ENCODE measurements at regions not wholly inside any gene's neighbourhood (a gene's known extent, or its start where the extent isn't known, plus 50 kb on each side); places are given as distances from the start of the nearest gene placed in this dataset.
"Not testable (repeated sequence)": the region's sequence is repeated elsewhere in the genome, so short reads cannot be mapped to it uniquely, and the experiment has no call there.

GRCh38 chrY:23695664-23696328 is 352.0 kb downstream of the CDY1B start:
- H3K4me1 ChIP-seq (ENCODE audit: control insufficient read depth, insufficient read depth, low read length); H3K27ac ChIP-seq (ENCODE audit: low read length); H3K4me3 ChIP-seq (ENCODE audit: low read length); DNase-seq; H3K9me3 ChIP-seq (ENCODE audit: control insufficient read depth, low read length); ATAC-seq; intact Hi-C loops (cut with DNase I); H3K27me3 ChIP-seq (ENCODE audit: control insufficient read depth, insufficient read depth): not testable (repeated sequence)
- WGBS: no CpG with 5 or more reads among the region's 3 CpGs

GRCh38 chrY:23681960-23682359 is 365.9 kb downstream of the CDY1B start:
- DNase-seq; intact Hi-C loops (cut with DNase I); H3K4me1 ChIP-seq (ENCODE audit: control insufficient read depth, insufficient read depth, low read length); H3K9me3 ChIP-seq (ENCODE audit: control insufficient read depth, low read length); ATAC-seq; H3K27me3 ChIP-seq (ENCODE audit: control insufficient read depth, insufficient read depth); H3K27ac ChIP-seq (ENCODE audit: low read length); H3K4me3 ChIP-seq (ENCODE audit: low read length): not testable (repeated sequence)
- no CpG with 5 or more reads among the region's 11 CpGs for WGBS

GRCh38 chrY:23669858-23670257 is 378.0 kb downstream of the CDY1B start:
- H3K4me3 ChIP-seq (ENCODE audit: low read length); intact Hi-C loops (cut with DNase I); DNase-seq; H3K9me3 ChIP-seq (ENCODE audit: control insufficient read depth, low read length); H3K4me1 ChIP-seq (ENCODE audit: control insufficient read depth, insufficient read depth, low read length); H3K27me3 ChIP-seq (ENCODE audit: control insufficient read depth, insufficient read depth); H3K27ac ChIP-seq (ENCODE audit: low read length): not testable (repeated sequence)
- peak in 1 of 2 donors; percentile 67 for ATAC-seq

- H3K4me1 ChIP-seq (ENCODE audit: control insufficient read depth, insufficient read depth, low read length); ATAC-seq; DNase-seq; intact Hi-C loops (cut with DNase I); H3K27ac ChIP-seq (ENCODE audit: low read length); H3K9me3 ChIP-seq (ENCODE audit: control insufficient read depth, low read length); H3K4me3 ChIP-seq (ENCODE audit: low read length); H3K27me3 ChIP-seq (ENCODE audit: control insufficient read depth, insufficient read depth): not testable (repeated sequence)
- no CpG with 5 or more reads among the region's 3 CpGs for WGBS
These were observed 403.0 kb downstream of the DAZ2 start for GRCh38 chrY:23622313-23622712.

GRCh38 chrY:23610449-23610848 is 391.1 kb downstream of the DAZ2 start:
- H3K27ac ChIP-seq (ENCODE audit: low read length); H3K4me1 ChIP-seq (ENCODE audit: control insufficient read depth, insufficient read depth, low read length); H3K4me3 ChIP-seq (ENCODE audit: low read length); intact Hi-C loops (cut with DNase I); H3K27me3 ChIP-seq (ENCODE audit: control insufficient read depth, insufficient read depth); DNase-seq; H3K9me3 ChIP-seq (ENCODE audit: control insufficient read depth, low read length); ATAC-seq: not testable (repeated sequence)
- WGBS: no CpG with 5 or more reads among the region's 4 CpGs

- intact Hi-C loops (cut with DNase I); ATAC-seq; DNase-seq: not testable (repeated sequence)
These were observed 377.2 kb downstream of the DAZ2 start for GRCh38 chrY:23596509-23596908.

GRCh38 chrY:23590243-23590642 is 370.9 kb downstream of the DAZ2 start:
- intact Hi-C loops (cut with DNase I); H3K27me3 ChIP-seq (ENCODE audit: control insufficient read depth, insufficient read depth); H3K9me3 ChIP-seq (ENCODE audit: control insufficient read depth, low read length); DNase-seq; ATAC-seq; H3K27ac ChIP-seq (ENCODE audit: low read length); H3K4me1 ChIP-seq (ENCODE audit: control insufficient read depth, insufficient read depth, low read length); H3K4me3 ChIP-seq (ENCODE audit: low read length): not testable (repeated sequence)
- WGBS: no CpG with 5 or more reads among the region's 1 CpG

More at GRCh38 chrY:23596509-23596908, 377.2 kb downstream of the DAZ2 start:
- not testable (repeated sequence) for H3K27me3 ChIP-seq (ENCODE audit: control insufficient read depth, insufficient read depth); H3K9me3 ChIP-seq (ENCODE audit: control insufficient read depth, low read length); H3K4me1 ChIP-seq (ENCODE audit: control insufficient read depth, insufficient read depth, low read length); H3K27ac ChIP-seq (ENCODE audit: low read length); H3K4me3 ChIP-seq (ENCODE audit: low read length)
- WGBS: no CpG with 5 or more reads among the region's 2 CpGs

- H3K9me3 ChIP-seq (ENCODE audit: control insufficient read depth, low read length); DNase-seq; intact Hi-C loops (cut with DNase I); H3K4me1 ChIP-seq (ENCODE audit: control insufficient read depth, insufficient read depth, low read length); H3K27me3 ChIP-seq (ENCODE audit: control insufficient read depth, insufficient read depth); H3K27ac ChIP-seq (ENCODE audit: low read length); H3K4me3 ChIP-seq (ENCODE audit: low read length); ATAC-seq: not testable (repeated sequence)
- WGBS: no CpG with 5 or more reads among the region's 4 CpGs
These were observed 369.1 kb downstream of the DAZ2 start for GRCh38 chrY:23588409-23588808.
